ENCODE measurements at regions not wholly inside any gene's neighbourhood (a gene's known extent, or its start where the extent isn't known, plus 50 kb on each side); places are given as distances from the start of the nearest gene placed in this dataset.

GRCh38 chr21:27425172-27425571 is 458.3 kb upstream of the ADAMTS5 start:
- intact Hi-C loops (cut with micrococcal nuclease; ENCODE audit: unreplicated experiment) = no loop called here
- Histone ChIP-seq H3K36me3 (ENCODE audit: control insufficient read depth, insufficient read depth, low read length) (no peaks in the 10 kb centered on the region), H3K4me1 (ENCODE audit: control insufficient read depth, insufficient read depth, low read length) (no peaks in the 10 kb centered on the region), H3K4me3 (ENCODE audit: low read depth in 2 of 2, low read length in 2 of 2) (no peak overlapping the region), H3K27ac (ENCODE audit: low read length) (no peak overlapping the region), H3K9me3 (ENCODE audit: control insufficient read depth, insufficient read depth, low read depth, low read length) (no peaks in the 10 kb centered on the region), H3K27me3 (ENCODE audit: control insufficient read depth, insufficient read depth, low read length) (no peaks in the 10 kb centered on the region)
- in situ Hi-C loops (cut with HindIII; ENCODE audit: low pct_unique_long_range_greater_than_20kb, low sequenced_read_pairs) = no loop called here
- ChIA-PET POLR2A (no interaction called here), CTCF (no interaction called here)
- no peak for DNase-seq (ENCODE audit: low read depth, low spot score)
- no TSS peak for BruUV-seq (replicated peaks)
- TF ChIP-seq, protein P1, sequence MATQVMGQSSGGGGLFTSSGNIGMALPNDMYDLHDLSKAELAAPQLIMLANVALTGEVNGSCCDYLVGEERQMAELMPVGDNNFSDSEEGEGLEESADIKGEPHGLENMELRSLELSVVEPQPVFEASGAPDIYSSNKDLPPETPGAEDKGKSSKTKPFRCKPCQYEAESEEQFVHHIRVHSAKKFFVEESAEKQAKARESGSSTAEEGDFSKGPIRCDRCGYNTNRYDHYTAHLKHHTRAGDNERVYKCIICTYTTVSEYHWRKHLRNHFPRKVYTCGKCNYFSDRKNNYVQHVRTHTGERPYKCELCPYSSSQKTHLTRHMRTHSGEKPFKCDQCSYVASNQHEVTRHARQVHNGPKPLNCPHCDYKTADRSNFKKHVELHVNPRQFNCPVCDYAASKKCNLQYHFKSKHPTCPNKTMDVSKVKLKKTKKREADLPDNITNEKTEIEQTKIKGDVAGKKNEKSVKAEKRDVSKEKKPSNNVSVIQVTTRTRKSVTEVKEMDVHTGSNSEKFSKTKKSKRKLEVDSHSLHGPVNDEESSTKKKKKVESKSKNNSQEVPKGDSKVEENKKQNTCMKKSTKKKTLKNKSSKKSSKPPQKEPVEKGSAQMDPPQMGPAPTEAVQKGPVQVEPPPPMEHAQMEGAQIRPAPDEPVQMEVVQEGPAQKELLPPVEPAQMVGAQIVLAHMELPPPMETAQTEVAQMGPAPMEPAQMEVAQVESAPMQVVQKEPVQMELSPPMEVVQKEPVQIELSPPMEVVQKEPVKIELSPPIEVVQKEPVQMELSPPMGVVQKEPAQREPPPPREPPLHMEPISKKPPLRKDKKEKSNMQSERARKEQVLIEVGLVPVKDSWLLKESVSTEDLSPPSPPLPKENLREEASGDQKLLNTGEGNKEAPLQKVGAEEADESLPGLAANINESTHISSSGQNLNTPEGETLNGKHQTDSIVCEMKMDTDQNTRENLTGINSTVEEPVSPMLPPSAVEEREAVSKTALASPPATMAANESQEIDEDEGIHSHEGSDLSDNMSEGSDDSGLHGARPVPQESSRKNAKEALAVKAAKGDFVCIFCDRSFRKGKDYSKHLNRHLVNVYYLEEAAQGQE (IDR thresholded peaks at IDR 0.05; ENCODE audit: insufficient read depth in 1 of 2, low read depth in 2 of 2, low read length in 1 of 2) = no peak
- TF ChIP-seq POLR2AphosphoS5 (IDR thresholded peaks at IDR 0.05; ENCODE audit: low read depth, low read length) = no peak
- no peak for TF ChIP-seq SIN3A (IDR thresholded peaks at IDR 0.05; ENCODE audit: borderline replicate concordance, insufficient read depth, low read depth, low read length)
- TF ChIP-seq, protein P2, sequence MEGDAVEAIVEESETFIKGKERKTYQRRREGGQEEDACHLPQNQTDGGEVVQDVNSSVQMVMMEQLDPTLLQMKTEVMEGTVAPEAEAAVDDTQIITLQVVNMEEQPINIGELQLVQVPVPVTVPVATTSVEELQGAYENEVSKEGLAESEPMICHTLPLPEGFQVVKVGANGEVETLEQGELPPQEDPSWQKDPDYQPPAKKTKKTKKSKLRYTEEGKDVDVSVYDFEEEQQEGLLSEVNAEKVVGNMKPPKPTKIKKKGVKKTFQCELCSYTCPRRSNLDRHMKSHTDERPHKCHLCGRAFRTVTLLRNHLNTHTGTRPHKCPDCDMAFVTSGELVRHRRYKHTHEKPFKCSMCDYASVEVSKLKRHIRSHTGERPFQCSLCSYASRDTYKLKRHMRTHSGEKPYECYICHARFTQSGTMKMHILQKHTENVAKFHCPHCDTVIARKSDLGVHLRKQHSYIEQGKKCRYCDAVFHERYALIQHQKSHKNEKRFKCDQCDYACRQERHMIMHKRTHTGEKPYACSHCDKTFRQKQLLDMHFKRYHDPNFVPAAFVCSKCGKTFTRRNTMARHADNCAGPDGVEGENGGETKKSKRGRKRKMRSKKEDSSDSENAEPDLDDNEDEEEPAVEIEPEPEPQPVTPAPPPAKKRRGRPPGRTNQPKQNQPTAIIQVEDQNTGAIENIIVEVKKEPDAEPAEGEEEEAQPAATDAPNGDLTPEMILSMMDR (IDR thresholded peaks at IDR 0.05) = no peak
- TF ChIP-seq TCF7L2 (IDR thresholded peaks at IDR 0.05; ENCODE audit: low read depth, low read length) = no peak
- ATAC-seq = no peak

DNA sequence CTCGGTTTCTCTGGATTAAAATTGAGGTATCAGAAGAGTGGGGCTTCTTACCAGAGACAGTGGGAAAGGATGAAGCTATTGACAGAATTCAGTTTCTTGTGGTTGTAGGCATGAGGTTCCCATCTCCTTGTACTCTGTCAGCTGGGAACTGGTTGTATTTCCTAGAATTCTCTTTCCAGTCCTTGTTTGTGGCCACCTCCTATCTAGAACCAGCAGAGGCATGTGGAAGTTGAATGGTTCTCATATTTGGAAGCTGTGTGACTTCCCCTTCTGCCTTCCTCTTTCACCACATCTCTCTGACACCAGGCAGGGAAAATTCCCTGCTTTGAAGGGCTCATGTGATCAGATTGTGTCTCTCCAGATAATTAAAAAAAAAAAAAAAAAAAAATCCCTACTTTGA is 457.7 kb upstream of the ADAMTS5 start:
- ATAC-seq (no peak), DNase-seq (ENCODE audit: low read depth, low spot score) (no peak)
- intact Hi-C loops (cut with micrococcal nuclease; ENCODE audit: unreplicated experiment) = no loop called here
- no TSS peak for BruUV-seq (replicated peaks)
- POLR2A ChIA-PET = no interaction called here
- Histone ChIP-seq H3K27me3 (ENCODE audit: control insufficient read depth, insufficient read depth, low read length) (no peaks in the 10 kb centered on the region), H3K4me3 (ENCODE audit: low read depth in 2 of 2, low read length in 2 of 2) (no peak overlapping the region), H3K4me1 (ENCODE audit: control insufficient read depth, insufficient read depth, low read length) (no peaks in the 10 kb centered on the region), H3K9me3 (ENCODE audit: control insufficient read depth, insufficient read depth, low read depth, low read length) (no peaks in the 10 kb centered on the region), H3K27ac (ENCODE audit: low read length) (no peak overlapping the region), H3K36me3 (ENCODE audit: control insufficient read depth, insufficient read depth, low read length) (no peaks in the 10 kb centered on the region)
- TF ChIP-seq TCF7L2 (IDR thresholded peaks at IDR 0.05; ENCODE audit: low read depth, low read length) = no peak
- no peak for TF ChIP-seq SIN3A (IDR thresholded peaks at IDR 0.05; ENCODE audit: borderline replicate concordance, insufficient read depth, low read depth, low read length)
- TF ChIP-seq, protein P1 (IDR thresholded peaks at IDR 0.05; ENCODE audit: insufficient read depth in 1 of 2, low read depth in 2 of 2, low read length in 1 of 2) = no peak
- no peak for TF ChIP-seq POLR2AphosphoS5 (IDR thresholded peaks at IDR 0.05; ENCODE audit: low read depth, low read length)
- TF ChIP-seq, protein P2 (IDR thresholded peaks at IDR 0.05) = no peak
- in situ Hi-C loops (cut with HindIII; ENCODE audit: low pct_unique_long_range_greater_than_20kb, low sequenced_read_pairs) = no loop called here
- CTCF ChIA-PET = no interaction called here
